Osteocyte (in vitro differentiated cells): ENCODE measurements at regions not wholly inside any gene's neighbourhood (a gene's known extent, or its start where the extent isn't known, plus 50 kb on each side); places are given as distances from the start of the nearest gene placed in this dataset.

Experiments
- DNase-seq: peaks from one replicate; pipeline ENCODE4 v3.0.0; 2021; ENCODE audit warnings: mixed read lengths; ENCODE audit not compliant: unreplicated experiment; ENCODE audit errors: extremely low spot score
- H3K27ac Mint-ChIP-seq: one replicate; pipeline ENCODE4 v1.8.0; 2021; ENCODE audit warnings: mild to moderate bottlenecking, mixed read lengths; ENCODE audit not compliant: unreplicated experiment
- H3K27me3 Mint-ChIP-seq: one replicate; pipeline ENCODE4 v1.8.0; 2021; ENCODE audit warnings: mixed read lengths; ENCODE audit not compliant: unreplicated experiment
- H3K36me3 Mint-ChIP-seq: one replicate; pipeline ENCODE4 v1.8.0; 2021; ENCODE audit warnings: mixed read lengths; ENCODE audit not compliant: unreplicated experiment
- H3K4me1 Mint-ChIP-seq: one replicate; pipeline ENCODE4 v1.8.0; 2021; ENCODE audit warnings: mixed read lengths; ENCODE audit not compliant: unreplicated experiment
- H3K4me3 Mint-ChIP-seq: one replicate; pipeline ENCODE4 v1.8.0; 2021; ENCODE audit warnings: mild to moderate bottlenecking, moderate library complexity, mixed read lengths; ENCODE audit not compliant: unreplicated experiment
- H3K9me3 Mint-ChIP-seq: one replicate; pipeline ENCODE4 v1.8.0; 2021; ENCODE audit warnings: mixed read lengths; ENCODE audit not compliant: unreplicated experiment
- CTCF ChIP-seq: fragments of 200-600 bp; sonication (generic); IDR thresholded peaks from 2 replicates; pipeline ENCODE4 v1.5.0; 2021; ENCODE audit warnings: antibody characterized with exemption, mild to moderate bottlenecking, moderate library complexity

DNA sequence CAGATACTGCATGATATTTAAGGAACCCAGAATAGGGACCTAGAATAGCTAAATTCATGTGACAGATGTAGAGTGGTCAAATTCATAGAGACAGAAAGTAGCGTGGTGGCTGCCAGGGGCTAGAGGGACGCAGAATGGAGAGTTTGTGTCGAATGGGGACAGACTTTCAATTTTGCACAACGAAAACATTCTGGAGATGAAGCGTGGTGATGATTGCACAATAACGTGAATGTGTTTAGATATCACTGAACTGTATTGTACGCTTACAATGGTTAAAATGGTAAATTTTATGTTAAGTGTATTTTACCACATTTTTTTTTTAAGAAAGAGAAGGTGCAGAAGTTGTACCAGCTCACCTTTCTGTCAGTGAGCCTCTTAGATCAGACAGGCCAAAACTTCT lies 137.8 kb upstream of the TNS3 start:
- no peak overlapping the region for H3K27ac Mint-ChIP-seq
- H3K4me1 Mint-ChIP-seq: peaks cover 8% of the 10 kb centered on the region
- H3K36me3 Mint-ChIP-seq: no peaks in the 10 kb centered on the region
- H3K4me3 Mint-ChIP-seq: no peak overlapping the region
- H3K9me3 Mint-ChIP-seq: no peaks in the 10 kb centered on the region
- no peaks in the 10 kb centered on the region for H3K27me3 Mint-ChIP-seq
- TF ChIP-seq CTCF: no peak
- peak; percentile 2 for DNase-seq

DNA sequence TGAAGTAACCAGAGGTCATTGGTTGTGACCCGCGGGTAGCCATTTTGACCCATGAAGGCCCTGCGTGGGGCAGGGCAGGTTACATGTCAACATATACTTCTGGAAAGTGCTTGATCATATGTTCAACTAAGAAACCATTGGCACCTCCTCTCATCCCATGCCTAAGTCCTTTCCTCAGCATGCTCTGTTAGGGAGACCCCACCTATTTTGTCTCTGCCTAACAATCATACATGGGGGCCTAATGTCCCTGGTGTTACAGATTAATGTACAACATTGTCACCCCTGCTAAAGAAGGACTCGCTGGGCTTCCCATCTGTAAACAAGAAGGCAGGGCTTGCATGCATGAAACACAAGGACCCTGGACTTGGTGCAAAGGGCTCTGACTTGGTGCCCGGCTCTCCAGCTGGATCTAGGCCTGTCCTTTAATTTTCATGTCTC lies 133.7 kb upstream of the TNS3 start:
- TF ChIP-seq CTCF: no peak
- Mint-ChIP-seq H3K27ac (no peak overlapping the region), H3K4me3 (no peak overlapping the region), H3K4me1 (no peaks in the 10 kb centered on the region), H3K9me3 (no peaks in the 10 kb centered on the region), H3K27me3 (no peaks in the 10 kb centered on the region), H3K36me3 (no peaks in the 10 kb centered on the region)
- peak; percentile 46 for DNase-seq

- Mint-ChIP-seq H3K36me3 (no peaks in the 10 kb centered on the region), H3K4me1 (peaks cover 1% of the 10 kb centered on the region), H3K27ac (no peak overlapping the region), H3K9me3 (no peaks in the 10 kb centered on the region), H3K4me3 (no peak overlapping the region), H3K27me3 (no peaks in the 10 kb centered on the region)
- no peak for TF ChIP-seq CTCF
- DNase-seq: peak; percentile 44
Observed at GRCh38 chr7:47714669-47715607, 133.0 kb upstream of the TNS3 start.

GRCh38 chr7:47713595-47713994 lies 131.7 kb upstream of the TNS3 start:
- no peak overlapping the region for H3K27ac Mint-ChIP-seq
- no peaks in the 10 kb centered on the region for H3K36me3 Mint-ChIP-seq
- no peaks in the 10 kb centered on the region for H3K27me3 Mint-ChIP-seq
- H3K4me1 Mint-ChIP-seq: peaks cover 1% of the 10 kb centered on the region
- peak; percentile 36 for DNase-seq
- no peak for TF ChIP-seq CTCF
- H3K4me3 Mint-ChIP-seq: no peak overlapping the region
- no peaks in the 10 kb centered on the region for H3K9me3 Mint-ChIP-seq

DNA sequence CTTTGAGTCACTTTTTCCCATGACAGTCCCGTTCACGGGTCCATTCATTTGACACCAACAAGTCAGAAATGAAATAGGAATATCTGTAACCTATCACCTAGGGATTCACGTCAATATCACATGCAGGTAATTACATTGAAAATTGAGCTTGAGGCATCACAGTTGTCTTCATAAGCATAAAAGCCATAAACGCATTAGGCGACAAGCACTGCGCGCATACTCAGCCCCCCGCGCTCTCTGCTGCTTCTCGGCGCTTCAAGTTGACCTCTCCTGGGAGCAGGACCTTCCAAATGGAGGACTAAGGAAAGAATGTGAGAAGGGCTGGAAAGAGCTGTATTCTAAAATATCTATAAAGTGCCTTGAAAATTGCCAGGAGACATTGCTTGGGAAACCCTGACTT lies 130.5 kb upstream of the TNS3 start:
- no peaks in the 10 kb centered on the region for H3K27me3 Mint-ChIP-seq
- TF ChIP-seq CTCF: no peak
- H3K27ac Mint-ChIP-seq: no peak overlapping the region
- H3K4me3 Mint-ChIP-seq: no peak overlapping the region
- H3K9me3 Mint-ChIP-seq: no peaks in the 10 kb centered on the region
- no peaks in the 10 kb centered on the region for H3K36me3 Mint-ChIP-seq
- DNase-seq: peak; percentile 59
- H3K4me1 Mint-ChIP-seq: peaks cover 1% of the 10 kb centered on the region
